Right cardiac atrium (tissue), 5 donors: ENCODE measurements at regions not wholly inside any gene's neighbourhood (a gene's known extent, or its start where the extent isn't known, plus 50 kb on each side); places are given as distances from the start of the nearest gene placed in this dataset.

Experiments
- ATAC-seq, 2 donors: fragments of 200-7000 bp; cut with Tn5 transposase; one replicate each; pipeline versions ENCODE4 v1.8.0 to v1.9.1; 2020; ENCODE audit warnings: moderate library complexity in 2 of 2, mild to moderate bottlenecking in 1 of 2
- DNase-seq, 3 donors: peaks; one replicate each; pipeline ENCODE4 v3.0.0-alpha.2; 2020
- H3K27ac ChIP-seq: one replicate; pipeline ENCODE4 v1.5.1; 2013; ENCODE audit warnings: mild to moderate bottlenecking, low read length, control low read depth, moderate library complexity
- H3K27me3 ChIP-seq: one replicate; pipeline ENCODE4 v1.6.1; 2013; ENCODE audit not compliant: control insufficient read depth, insufficient read depth
- H3K4me1 ChIP-seq: one replicate; pipeline ENCODE4 v1.6.1; 2013; ENCODE audit warnings: low read length; ENCODE audit not compliant: control insufficient read depth, insufficient read depth
- H3K4me3 ChIP-seq: one replicate; pipeline ENCODE4 v1.5.1; 2013; ENCODE audit warnings: low read length, control low read depth
- H3K9me3 ChIP-seq: one replicate; pipeline ENCODE4 v1.6.1; 2013; ENCODE audit warnings: low read length; ENCODE audit not compliant: control insufficient read depth
- WGBS: extraction: QIAGEN DNeasy Blood & Tissue Kit; methylation state at CpG from one replicate; pipeline ENCODE4 v1.1.7; 2013; 5-methylcytosine and 5-hydroxymethylcytosine counted together
- intact Hi-C, 4 donors: fragments of 100-400 bp; cut with DNase I; formaldehyde crosslinking; loops; one replicate each; pipeline versions ENCODE4 v1.11.0 to v1.14.0; 2022 to 2023
- donor health status: healthy with polysubstance abuse.
- donor health status: DM: no; HTN: yes; CAD: no.
- donor health status: DM: no; HTN: no; CAD: no.
- donor health status: DM: no; HTN: yes; CAD: no; lungs with severe emphysema.
- donor health status: DM: yes; HTN: yes; CAD: no.

GRCh38 chr7:8937204-8937603 is 503.8 kb downstream of the NXPH1 start:
- no peaks in the 10 kb centered on the region for H3K4me1 ChIP-seq
- no peak for DNase-seq
- no peak for ATAC-seq
- no peak overlapping the region for H3K27ac ChIP-seq
- no peak overlapping the region for H3K4me3 ChIP-seq
- WGBS: 89% methylated on average over 2 of the region's 2 CpGs
- no peaks in the 10 kb centered on the region for H3K27me3 ChIP-seq
- intact Hi-C loops: no loop called here
- no peaks in the 10 kb centered on the region for H3K9me3 ChIP-seq

GRCh38 chr7:8938044-8938805 is 504.8 kb downstream of the NXPH1 start:
- no peak overlapping the region for H3K27ac ChIP-seq
- no peak overlapping the region for H3K4me3 ChIP-seq
- no peaks in the 10 kb centered on the region for H3K27me3 ChIP-seq
- H3K9me3 ChIP-seq: no peaks in the 10 kb centered on the region
- ATAC-seq (no peak), DNase-seq (no peak)
- intact Hi-C loops: no loop called here
- no peaks in the 10 kb centered on the region for H3K4me1 ChIP-seq
- 55% methylated on average over 9 of the region's 9 CpGs for WGBS

GRCh38 chr7:8939446-8939845 is 506.0 kb downstream of the NXPH1 start:
- DNase-seq: no peak
- Histone ChIP-seq H3K4me3 (no peak overlapping the region), H3K4me1 (no peaks in the 10 kb centered on the region), H3K27ac (no peak overlapping the region), H3K9me3 (no peaks in the 10 kb centered on the region), H3K27me3 (no peaks in the 10 kb centered on the region)
- intact Hi-C loops: no loop called here
- WGBS: 64% methylated on average over 1 of the region's 1 CpG
- ATAC-seq: no peak

GRCh38 chr7:8963722-8964121 is 530.3 kb downstream of the NXPH1 start:
- intact Hi-C loops: no loop called here

GRCh38 chr7:8965177-8965576 is 531.8 kb downstream of the NXPH1 start:
- intact Hi-C loops: no loop called here
- H3K27me3 ChIP-seq: no peaks in the 10 kb centered on the region
- ATAC-seq: no peak
- 82% methylated on average over 3 of the region's 3 CpGs for WGBS
- no peak for DNase-seq
- H3K4me3 ChIP-seq: no peak overlapping the region
- H3K4me1 ChIP-seq: no peaks in the 10 kb centered on the region
- no peak overlapping the region for H3K27ac ChIP-seq
- no peaks in the 10 kb centered on the region for H3K9me3 ChIP-seq

More at GRCh38 chr7:8963722-8964121, 530.3 kb downstream of the NXPH1 start:
- Histone ChIP-seq H3K9me3 (no peaks in the 10 kb centered on the region), H3K4me3 (no peak overlapping the region), H3K27ac (no peak overlapping the region), H3K27me3 (no peaks in the 10 kb centered on the region), H3K4me1 (no peaks in the 10 kb centered on the region)
- WGBS: 83% methylated on average over 2 of the region's 2 CpGs
- DNase-seq (no peak), ATAC-seq (no peak)

- intact Hi-C loops: no loop called here
- H3K27ac ChIP-seq: no peak overlapping the region
- 78% methylated on average over 3 of the region's 3 CpGs for WGBS
- H3K27me3 ChIP-seq: no peaks in the 10 kb centered on the region
- H3K9me3 ChIP-seq: no peaks in the 10 kb centered on the region
- DNase-seq (no peak), ATAC-seq (no peak)
- no peaks in the 10 kb centered on the region for H3K4me1 ChIP-seq
- H3K4me3 ChIP-seq: no peak overlapping the region
Observed at GRCh38 chr7:8973601-8974000, 540.2 kb downstream of the NXPH1 start.

- no peaks in the 10 kb centered on the region for H3K9me3 ChIP-seq
- no peaks in the 10 kb centered on the region for H3K27me3 ChIP-seq
- H3K4me1 ChIP-seq: no peaks in the 10 kb centered on the region
- DNase-seq (no peak), ATAC-seq (no peak)
- intact Hi-C loops: no loop called here
- H3K4me3 ChIP-seq: no peak overlapping the region
- no peak overlapping the region for H3K27ac ChIP-seq
Observed at GRCh38 chr7:8975681-8976080, 542.3 kb downstream of the NXPH1 start.

GRCh38 chr7:8982338-8982992 is 549.1 kb downstream of the NXPH1 start:
- DNase-seq: no peak
- Histone ChIP-seq H3K27me3 (no peaks in the 10 kb centered on the region), H3K4me3 (no peak overlapping the region), H3K27ac (no peak overlapping the region), H3K4me1 (no peaks in the 10 kb centered on the region), H3K9me3 (no peaks in the 10 kb centered on the region)
- ATAC-seq: no peak
- intact Hi-C loops: no loop called here
- 80% methylated on average over 2 of the region's 2 CpGs for WGBS

- H3K4me1 ChIP-seq: no peaks in the 10 kb centered on the region
- no peak for DNase-seq
- WGBS: 56% methylated on average over 3 of the region's 3 CpGs
- no peak for ATAC-seq
- intact Hi-C loops: no loop called here
- no peak overlapping the region for H3K27ac ChIP-seq
- no peaks in the 10 kb centered on the region for H3K9me3 ChIP-seq
- H3K27me3 ChIP-seq: no peaks in the 10 kb centered on the region
- no peak overlapping the region for H3K4me3 ChIP-seq
Observed at GRCh38 chr7:8985255-8985654, 551.8 kb downstream of the NXPH1 start.

GRCh38 chr7:8988267-8988666 is 554.9 kb downstream of the NXPH1 start:
- H3K27me3 ChIP-seq: no peaks in the 10 kb centered on the region
- no peak overlapping the region for H3K4me3 ChIP-seq
- H3K27ac ChIP-seq: no peak overlapping the region
- intact Hi-C loops: no loop called here
- H3K9me3 ChIP-seq: no peaks in the 10 kb centered on the region
- ATAC-seq: no peak
- no peaks in the 10 kb centered on the region for H3K4me1 ChIP-seq
- DNase-seq: no peak
- WGBS: 37% methylated on average over 5 of the region's 5 CpGs

- Histone ChIP-seq H3K27me3 (no peaks in the 10 kb centered on the region), H3K4me3 (no peak overlapping the region), H3K27ac (no peak overlapping the region), H3K4me1 (no peaks in the 10 kb centered on the region), H3K9me3 (no peaks in the 10 kb centered on the region)
- intact Hi-C loops: no loop called here
- ATAC-seq (no peak), DNase-seq (no peak)
- whole genome bisulfite sequencing: 87% methylated on average over 2 of the region's 2 CpGs
Observed at GRCh38 chr7:8991159-8991558, 557.8 kb downstream of the NXPH1 start.
